Dedifferentiated amniotic fluid mesenchymal stem cell (primary cell): ENCODE measurements at regions not wholly inside any gene's neighbourhood (a gene's known extent, or its start where the extent isn't known, plus 50 kb on each side); places are given as distances from the start of the nearest gene placed in this dataset.
"Not testable (repeated sequence)": the region's sequence is repeated elsewhere in the genome, so short reads cannot be mapped to it uniquely, and the experiment has no call there.

Source experiments
- DNase-seq: peaks from one replicate; pipeline ENCODE4 v3.0.0-alpha.2; 2016; ENCODE audit errors: extremely low spot score

DNA sequence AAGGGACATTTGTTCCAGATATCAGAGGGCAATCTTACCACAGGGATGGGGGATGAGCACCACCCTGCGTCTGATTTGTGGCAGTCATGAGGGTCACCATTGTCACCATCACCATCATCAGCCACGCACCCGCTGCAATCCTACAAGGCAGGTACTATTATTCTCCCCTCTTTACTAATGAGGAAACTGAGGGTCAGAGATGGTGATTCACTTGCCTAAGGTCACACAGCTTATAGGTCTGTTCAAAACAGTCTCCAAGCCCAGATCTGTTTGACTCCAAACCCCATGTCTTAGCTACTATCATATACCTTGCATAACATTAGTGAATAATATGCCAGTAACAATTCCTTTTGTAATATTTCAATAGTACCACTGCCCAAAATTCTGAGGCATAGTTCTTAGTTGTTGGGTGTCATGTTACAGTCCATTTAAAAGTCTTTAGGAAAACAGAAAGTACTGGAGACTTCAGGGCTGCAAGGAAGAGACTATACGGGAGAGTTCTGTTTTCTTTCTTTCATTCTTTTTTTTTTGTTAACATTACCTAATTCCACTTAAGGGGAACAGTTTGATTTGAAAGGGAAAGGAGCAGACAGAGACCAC, 166.4 kb downstream of the C16orf95 start:
- DNase-seq = peak; percentile 22

DNA sequence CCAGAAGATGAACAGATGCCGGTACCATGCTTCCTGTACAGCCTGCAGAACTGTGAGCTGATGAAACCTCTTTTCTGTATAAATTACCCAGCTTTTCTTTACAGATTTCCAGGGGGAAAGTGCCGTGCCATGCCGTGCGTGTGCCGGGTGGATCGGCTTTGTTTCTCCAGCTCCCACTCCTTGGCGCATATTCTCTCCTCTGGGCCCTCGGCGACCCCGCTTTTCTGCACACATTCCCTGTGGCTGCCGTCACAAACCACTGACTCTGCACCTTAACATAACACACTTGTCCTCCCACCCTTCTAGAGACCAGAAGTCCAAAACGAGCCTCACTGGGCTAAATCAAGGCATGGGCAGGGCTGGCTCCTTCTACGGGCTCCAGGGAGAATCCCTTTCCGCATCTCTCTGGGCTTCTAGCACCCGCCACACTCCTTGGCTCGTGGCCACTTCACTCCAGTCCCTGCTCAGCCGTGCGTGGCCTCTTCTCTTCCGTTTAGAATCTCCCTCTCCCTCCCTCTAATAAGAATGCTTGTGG, 164.9 kb downstream of the C16orf95 start:
- DNase-seq = no peak

DNA sequence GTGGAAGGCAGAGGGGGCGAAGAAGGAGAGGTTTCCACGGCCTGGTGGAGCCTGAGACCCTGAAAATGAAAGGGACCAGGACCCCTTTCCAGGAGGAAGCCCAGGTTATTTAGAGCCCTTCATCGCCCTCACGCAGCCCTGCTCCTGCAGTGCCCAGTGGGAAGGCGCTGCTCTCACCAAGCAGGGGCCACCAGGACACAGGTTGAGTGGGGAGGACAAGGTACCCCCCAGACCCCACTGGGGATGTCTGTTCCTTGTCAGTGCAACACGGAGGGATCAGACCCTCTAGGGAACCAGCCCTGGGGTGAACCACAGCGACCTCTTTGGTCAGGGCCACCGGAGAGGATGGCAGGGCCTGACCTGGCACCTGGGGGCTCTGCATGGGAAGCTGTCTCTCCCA, 163.9 kb downstream of the C16orf95 start:
- no peak for DNase-seq

DNA sequence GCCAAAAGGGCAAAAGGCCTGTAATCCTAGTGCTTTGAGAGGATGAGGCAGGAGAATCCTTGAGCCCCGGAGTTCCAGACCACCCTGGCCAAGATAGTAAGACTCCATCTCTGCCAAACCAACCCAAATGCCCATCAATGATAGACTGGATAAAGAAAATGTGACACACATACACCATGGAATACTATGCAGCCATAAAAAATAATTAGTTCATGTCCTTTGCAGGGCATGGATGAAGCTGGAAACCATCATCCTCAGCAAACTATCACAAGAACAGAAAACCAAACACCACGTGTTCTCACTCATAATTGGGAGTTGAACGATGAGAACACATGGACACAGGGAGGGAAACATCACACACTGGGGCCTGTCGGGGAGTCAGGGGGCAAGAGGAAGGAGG, 161.9 kb downstream of the C16orf95 start:
- not testable (repeated sequence) for DNase-seq

DNA sequence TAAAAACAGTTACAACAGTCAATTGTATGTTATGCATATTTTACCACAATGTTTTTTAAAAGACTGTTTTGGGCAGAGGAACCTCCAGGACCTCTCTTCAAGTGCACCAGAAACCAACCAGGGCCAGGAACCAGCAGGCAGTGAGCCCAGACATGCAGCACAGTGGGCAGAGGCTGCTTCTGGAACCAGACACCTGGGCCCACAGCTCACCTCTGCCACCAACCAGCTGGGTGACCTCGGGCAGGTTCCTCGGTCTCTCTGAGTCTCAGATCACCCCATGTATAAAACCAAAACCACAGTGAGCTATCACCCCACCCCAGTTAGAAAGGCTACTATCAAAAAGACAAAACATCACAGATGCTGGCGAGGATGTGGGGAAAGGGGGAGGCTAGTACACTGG, 161.0 kb downstream of the C16orf95 start:
- DNase-seq = no peak

DNA sequence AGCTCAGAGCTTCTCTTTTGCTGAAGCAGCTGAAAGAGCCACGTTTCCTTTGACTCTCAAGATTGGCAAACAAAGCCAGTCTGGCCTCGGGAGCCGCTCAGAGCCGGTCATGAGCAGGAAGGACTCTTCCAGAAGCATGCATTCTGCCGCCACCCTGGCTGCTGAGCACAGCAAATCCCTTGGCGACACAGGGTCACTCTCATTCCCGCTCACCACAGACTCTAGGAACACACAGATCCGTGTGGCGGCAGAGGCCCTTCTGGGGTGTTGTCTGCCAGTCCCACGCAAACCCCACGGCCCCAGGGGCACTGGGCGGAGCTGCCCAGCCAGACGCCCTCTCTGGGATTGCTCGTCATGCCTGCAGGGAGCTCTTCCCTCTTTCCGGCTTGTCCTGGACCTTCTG, 157.0 kb downstream of the C16orf95 start:
- no peak for DNase-seq

DNA sequence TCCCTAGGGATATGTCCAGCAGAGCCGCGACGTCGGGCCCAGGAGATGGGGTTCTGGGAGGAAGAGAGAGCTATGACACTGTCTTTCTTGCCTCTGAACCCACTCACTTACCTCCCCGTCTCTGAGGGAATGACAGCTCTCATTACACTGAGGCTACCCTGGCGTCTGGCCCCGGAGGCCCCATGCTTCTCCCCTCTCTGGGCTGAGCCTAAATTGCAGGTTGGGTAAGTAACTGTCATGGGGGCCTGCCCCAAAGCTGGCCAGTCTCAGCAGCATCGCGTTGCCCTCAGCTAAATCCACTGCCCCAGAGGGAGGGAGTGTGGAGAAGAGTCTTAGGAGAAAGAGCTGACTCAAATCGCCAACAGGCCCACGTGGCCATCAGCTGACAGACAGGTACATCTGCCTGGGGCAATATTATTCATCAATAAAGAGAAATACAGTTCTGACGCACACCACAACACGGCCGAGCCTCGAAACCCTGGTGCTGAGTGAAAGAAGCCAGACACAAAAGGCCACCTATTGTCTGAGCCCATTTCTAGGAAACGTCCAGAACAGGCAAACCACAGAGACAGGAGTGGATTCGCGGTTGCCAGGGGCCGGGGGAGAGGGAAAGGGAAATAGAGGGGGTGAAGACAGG, 156.4 kb downstream of the C16orf95 start:
- DNase-seq = no peak

DNA sequence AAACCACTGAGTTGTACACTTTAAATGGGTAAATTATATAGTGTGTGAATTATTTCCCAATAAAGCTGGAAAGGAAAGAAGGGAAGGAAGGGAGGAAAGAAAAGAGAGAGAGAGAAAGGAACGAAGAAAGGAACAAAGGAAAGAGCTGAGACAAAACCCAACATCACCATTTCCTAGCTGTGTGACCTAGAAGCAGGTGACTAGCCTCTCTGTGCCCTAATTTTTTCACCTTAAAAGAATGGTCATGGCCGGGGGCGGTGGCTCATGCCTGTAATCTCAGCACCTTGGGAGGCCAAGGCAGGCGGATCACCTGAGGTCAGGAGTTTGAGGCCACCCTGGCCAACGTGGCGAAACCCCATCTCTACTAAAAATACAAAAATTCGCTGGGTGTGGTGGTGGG, 155.8 kb downstream of the C16orf95 start:
- DNase-seq = not testable (repeated sequence)

DNA sequence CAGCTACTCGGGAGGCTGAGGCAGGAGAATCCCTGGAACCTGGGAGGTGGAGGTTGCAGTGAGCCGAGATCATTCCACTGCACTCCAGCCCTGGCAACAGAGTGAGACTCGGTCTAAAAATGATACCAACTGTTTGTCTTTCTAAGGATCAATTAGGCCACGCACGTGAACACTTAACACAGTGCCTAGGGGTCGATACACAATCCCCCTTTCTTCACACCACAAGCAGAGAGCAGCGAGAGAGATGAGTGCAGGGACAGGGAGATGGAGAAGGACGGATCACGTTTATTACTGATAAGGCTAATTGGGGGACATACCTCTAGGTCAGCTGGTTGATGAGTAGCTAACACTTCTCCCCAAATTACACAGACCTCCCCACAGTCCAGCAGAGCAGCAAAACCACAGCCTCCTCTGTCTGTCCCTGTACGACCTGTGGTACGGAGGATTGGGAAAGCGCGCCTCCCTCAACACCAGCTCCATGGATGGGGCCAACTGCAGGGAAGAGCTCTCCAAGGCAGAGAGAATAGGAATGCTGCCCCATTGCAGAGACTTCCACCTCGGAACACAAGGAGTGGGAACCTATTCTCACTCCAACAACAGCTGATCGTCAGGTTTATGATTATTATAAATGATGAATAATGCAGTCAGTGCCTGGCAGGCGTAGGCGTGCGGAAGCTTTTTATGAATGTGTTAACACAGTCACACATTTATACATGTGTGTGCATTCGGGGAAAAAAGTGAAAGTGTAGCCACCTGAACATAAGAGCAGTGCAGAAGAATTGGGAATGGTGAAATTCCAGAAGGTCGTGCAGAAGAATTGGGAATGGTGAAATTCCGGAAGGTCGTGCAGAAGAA, 155.1 kb downstream of the C16orf95 start:
- DNase-seq = no peak

DNA sequence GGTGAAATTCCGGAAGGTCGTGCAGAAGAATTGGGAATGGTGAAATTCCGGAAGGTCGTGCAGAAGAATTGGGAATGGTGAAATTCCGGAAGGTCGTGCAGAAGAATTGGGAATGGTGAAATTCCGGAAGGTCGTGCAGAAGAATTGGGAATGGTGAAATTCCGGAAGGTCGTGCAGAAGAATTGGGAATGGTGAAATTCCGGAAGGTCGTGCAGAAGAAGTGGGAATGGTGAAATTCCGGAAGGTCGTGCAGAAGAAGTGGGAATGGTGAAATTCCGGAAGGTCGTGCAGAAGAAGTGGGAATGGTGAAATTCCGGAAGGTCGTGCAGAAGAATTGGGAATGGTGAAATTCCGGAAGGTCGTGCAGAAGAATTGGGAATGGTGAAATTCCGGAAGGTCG, 154.4 kb downstream of the C16orf95 start:
- DNase-seq = not testable (repeated sequence)

DNA sequence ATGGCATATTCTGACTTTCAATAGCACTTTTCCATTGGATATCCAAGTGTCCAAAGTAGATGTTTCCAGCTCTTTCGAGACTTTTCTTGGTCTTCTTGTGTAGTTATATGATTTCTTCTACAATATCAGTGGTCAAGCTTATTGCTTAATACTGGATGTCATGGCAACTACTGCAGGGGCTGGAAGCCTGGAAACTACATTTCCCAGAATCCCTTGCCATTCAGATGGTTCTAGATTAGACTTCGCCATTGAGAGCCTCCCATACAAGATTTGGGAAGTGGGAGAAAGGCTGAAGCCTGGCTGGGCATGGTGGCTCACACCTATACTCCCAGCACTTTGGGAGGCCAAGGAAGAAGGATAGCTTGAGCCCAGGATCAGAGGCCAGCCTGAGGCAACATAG, 153.6 kb downstream of the C16orf95 start:
- no peak for DNase-seq

DNA sequence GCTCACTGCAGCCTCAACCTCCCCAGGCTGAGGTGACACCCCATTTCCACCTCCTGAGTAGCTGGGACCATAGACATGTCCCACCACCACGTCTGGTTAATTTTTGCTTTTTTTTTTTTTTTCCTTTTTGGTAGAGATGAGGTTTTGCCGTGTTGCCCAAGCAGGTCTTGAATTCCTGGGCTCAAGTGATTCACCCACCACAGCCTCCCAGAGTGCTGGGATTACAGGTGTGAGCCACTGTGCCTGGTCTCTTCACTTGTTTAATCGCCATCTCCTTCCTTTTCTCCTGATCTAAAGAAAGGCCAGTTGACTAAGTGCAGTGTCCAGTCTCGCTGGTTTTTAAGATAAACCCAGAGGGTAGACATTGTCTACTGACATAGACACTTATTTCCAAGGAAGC, 152.0 kb downstream of the C16orf95 start:
- no peak for DNase-seq

DNA sequence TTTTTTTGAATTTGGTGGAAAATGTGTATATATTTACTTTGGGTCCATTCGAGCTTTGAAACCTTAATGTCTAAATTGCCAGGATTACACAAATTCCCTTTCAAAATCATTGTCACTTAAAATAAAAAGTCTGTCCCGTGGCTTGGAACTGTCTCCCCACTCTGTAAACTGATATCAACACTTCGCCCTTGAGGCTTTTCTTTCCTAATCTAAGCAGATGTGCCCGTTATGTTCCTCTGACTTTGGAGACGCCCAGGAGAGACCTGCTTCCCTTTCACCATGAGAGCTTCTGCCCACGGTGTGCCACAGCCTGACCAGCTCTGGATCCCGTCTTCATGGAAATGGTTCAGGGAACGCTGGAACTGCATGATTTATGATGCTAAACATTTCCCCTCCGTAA, 151.3 kb downstream of the C16orf95 start:
- no peak for DNase-seq

DNA sequence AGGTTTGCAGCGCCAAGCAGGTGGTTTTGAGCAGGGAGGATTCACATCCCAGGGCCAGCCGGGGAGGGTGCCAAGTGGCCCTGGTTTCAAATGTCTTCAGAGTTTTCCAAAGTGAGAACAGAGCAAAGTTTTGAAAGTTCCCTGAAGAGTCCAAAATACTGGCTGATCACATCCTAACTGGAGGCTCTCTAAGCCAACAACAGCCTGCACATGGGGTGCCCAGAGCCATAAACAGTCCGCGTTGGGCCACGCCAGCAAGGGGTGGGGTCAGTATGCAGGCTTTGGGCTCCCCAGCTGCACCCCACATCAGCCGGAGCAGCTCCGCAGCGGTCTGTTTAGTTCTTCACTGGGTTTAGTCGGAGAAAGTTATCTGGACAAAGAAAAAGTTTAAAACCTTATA, 150.9 kb downstream of the C16orf95 start:
- DNase-seq = no peak

DNA sequence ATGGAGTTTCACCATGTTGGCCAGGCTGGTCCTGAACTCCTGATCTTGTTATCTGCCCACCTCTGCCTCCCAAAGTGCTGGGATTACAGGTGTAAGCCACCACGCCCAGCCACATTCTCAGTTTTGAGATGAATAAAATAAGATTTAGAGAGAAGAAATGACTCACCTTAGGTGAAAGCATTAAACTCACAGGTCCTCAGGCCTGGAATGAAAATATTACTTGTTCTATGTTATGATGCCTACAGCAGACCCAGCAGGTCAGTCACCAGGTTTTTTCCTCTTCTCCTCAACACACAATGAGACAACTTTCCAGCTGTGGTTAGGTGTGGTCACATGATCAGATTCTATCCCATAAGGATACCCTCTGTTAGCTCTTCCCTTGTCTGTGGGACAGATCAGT, 150.3 kb downstream of the C16orf95 start:
- DNase-seq = no peak

DNA sequence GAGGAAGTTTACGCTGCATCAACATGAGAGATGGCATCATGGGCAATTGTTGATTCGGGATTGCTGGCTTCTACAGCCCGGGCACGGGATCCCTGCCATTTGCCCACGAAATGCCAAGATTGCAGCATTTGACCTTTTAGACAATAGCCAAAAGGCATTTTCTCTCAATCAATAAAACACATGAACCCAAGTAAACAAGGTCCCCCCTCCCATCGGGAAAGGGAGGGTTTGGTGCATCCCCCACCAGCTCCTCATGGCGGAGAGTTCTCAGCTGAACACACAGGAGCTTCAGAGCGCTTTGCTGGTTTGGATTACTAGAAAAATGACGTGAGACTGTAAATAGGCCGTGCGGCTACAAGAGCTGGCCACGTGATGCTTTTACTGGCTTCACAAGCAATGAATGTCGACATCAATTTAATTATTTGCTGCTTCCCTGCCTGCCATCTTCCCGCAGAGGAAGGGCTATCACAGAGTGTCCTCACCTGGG, 147.6 kb downstream of the C16orf95 start:
- no peak for DNase-seq

DNA sequence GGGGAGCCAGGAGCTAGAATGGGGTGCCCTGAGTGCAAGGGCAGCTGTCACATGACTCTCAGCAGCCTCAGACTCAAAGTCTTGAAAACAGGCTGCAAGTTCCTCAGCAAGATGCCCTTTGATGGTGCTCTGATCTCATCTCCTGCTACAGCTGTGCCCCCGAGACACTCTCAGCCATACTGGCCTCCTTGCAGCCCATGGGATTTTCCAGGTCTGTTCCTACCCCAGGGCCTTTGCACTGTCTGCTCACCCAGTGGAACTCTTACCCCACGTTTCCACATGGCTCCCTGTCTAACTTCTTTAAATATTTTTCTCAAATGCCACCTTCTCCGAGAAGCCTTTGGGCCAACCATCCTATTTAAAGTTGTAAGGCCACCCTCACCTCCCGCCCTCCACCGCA, 146.9 kb downstream of the C16orf95 start:
- DNase-seq = no peak

DNA sequence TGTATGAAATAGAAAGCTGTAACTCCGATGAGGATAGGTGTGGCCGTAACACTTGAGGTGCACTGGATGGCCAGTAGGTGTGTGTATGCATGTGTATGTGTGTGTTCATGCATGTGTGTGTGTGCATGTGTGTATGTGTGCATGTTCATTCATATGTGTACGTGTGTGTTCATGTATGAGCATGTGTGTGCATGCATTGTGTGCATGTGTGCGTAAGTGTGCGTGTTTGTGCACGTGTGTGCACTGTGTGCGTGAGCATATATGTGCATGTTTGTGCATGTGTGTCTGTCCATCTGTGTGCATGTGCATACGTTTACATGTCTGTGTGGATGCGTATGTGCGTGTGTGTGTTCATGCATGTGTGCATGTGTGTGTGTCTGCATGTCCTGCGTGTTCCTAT, 145.5 kb downstream of the C16orf95 start:
- DNase-seq = no peak

DNA sequence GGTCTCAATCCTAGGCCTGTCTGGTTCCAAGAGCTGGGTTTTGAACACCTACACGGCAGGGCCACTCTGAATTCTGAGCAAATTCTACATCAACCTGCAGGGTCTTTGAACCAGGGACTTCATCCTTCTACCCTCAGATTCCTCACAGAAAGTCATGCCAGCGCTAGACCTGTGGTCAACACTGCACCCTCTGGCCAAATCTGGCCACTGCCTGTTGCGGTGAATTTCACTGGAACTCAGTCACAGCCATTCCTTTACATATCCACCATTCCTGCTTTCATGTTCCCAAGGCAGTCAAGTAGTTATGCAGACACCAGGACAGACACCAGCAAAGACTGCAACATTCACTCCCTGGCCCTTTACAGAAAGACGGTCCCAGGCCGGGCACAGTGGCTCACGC, 144.6 kb downstream of the C16orf95 start:
- DNase-seq = no peak

DNA sequence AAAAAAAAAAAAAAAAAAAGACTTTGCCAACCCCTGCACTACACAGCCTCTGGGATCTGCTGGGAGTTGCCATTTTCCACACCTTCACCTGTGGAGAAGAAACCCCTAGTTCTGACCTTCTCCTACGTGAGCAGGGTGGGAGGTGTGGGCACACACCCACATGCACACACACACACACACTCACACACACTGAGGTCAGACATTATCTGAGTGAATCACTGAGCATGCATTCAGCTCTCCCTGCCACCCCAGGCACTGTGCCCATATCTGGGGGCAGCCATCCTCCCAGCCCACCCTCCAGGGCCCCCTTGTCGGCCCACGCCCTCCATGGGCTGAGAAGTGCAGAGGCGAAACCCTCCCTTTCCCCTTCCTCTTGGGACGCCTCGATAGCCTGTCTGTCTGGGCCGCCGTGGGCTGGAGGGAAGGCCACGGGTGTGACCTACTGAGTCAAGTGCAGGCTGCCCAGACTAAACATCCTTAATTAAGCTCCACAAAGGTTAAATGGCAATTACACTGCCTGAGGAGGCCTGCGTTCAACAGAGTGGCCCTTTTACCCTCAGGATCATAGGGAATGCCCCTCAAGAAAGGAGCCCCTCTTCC, 143.8 kb downstream of the C16orf95 start:
- DNase-seq = no peak

DNA sequence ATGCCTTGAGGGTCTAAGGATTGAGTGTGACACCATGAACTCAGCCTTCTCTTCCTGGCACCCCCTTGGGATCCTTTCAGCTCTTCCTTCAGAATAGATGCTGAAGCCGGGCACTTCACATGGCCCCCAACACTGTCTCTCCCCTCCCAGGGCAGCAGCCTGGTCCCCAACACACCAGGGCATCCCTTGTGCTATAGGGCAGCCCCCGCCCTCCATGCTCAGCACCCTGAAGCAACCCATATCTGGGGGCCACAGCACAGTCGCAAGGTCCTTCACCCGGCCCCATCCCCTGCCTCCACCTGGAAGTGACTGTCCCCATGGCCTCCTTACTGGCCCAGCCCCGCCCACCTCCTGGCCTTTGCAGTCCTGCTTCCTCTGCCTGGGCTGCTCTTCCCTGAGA, 143.1 kb downstream of the C16orf95 start:
- DNase-seq = no peak

DNA sequence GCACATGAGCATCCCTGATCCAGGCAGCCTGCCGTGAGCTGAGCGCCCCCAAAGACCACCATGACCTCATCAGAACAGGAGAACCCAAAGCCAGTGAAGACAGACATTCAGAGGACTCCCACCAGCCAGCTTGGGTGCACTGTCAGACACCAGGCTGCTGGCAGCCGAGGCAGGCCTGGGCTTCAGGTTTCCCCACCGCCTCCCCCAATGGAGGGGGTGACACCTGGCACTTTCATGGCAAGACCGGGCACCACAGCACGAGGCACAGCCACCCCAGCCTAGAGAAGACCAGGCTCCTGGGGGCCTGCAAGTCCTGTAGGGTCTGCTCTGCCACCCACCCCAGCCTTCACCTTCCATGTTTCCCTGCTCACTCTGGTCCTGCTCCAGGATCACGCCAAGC, 140.5 kb downstream of the C16orf95 start:
- DNase-seq = no peak
